ENCODE measurements at regions not wholly inside any gene's neighbourhood (a gene's known extent, or its start where the extent isn't known, plus 50 kb on each side); places are given as distances from the start of the nearest gene placed in this dataset.

GRCh38 chr11:62069986-62070919, 53.6 kb upstream of the INCENP start:
- no peaks in the 10 kb centered on the region for H3F3A ChIP-seq (replicated peaks; ENCODE audit: insufficient read depth)
- H3K9me3 ChIP-seq, result no peaks in the 10 kb centered on the region
- H3K4me3 ChIP-seq (ENCODE audit: low read depth in 2 of 2, low read length in 1 of 2), result no peak overlapping the region
- TF ChIP-seq CHD2 (IDR thresholded peaks at IDR 0.05; ENCODE audit: low read length, partially characterized antibody), result no peak
- TF ChIP-seq MEF2A (IDR thresholded peaks at IDR 0.05; ENCODE audit: borderline replicate concordance, low read depth), result no peak
- no peak for TF ChIP-seq CTCF (IDR thresholded peaks at IDR 0.05)
- no peak for TF ChIP-seq SMC3 (IDR thresholded peaks at IDR 0.05; ENCODE audit: low read depth, low read length)
- TF ChIP-seq USF1 (IDR thresholded peaks at IDR 0.05; ENCODE audit: borderline replicate concordance, low read depth), result no peak
- no peak for TF ChIP-seq PBX3 (IDR thresholded peaks at IDR 0.05)
- TF ChIP-seq FOXJ3 (CRISPR knock-in tag; IDR thresholded peaks at IDR 0.05), result no peak
- no peak for TF ChIP-seq TEAD4 (IDR thresholded peaks at IDR 0.05; ENCODE audit: borderline replicate concordance, insufficient read depth)
- no peak for TF ChIP-seq MAX (IDR thresholded peaks at IDR 0.05; ENCODE audit: low read depth)
- no peak for TF ChIP-seq FOXM1 (IDR thresholded peaks at IDR 0.05; ENCODE audit: low read depth)
- TF ChIP-seq NRF1 (IDR thresholded peaks at IDR 0.05; ENCODE audit: low read depth, low read length), result no peak
- no peak for TF ChIP-seq TCF12 (IDR thresholded peaks at IDR 0.05)
- no peak for TF ChIP-seq EZH2phosphoT487 (IDR thresholded peaks at IDR 0.05; ENCODE audit: borderline replicate concordance, low read depth)
- no peaks in the 10 kb centered on the region for H4K20me1 ChIP-seq (ENCODE audit: insufficient read depth)
- no peak overlapping the region for H2AFZ ChIP-seq (ENCODE audit: low read depth)
- no peak overlapping the region for H3K27ac ChIP-seq (ENCODE audit: low read depth in 2 of 2, low read length in 1 of 2)
- H3K9me2 ChIP-seq, result no peaks in the 10 kb centered on the region
- H3K79me2 ChIP-seq (ENCODE audit: insufficient read depth), result no peaks in the 10 kb centered on the region
- H3K9ac ChIP-seq, result no peak overlapping the region
- WGBS (ENCODE audit: low lambda C conversion rate), result 78% methylated on average over 15 of the region's 15 CpGs
- DNase-seq, result no peak
- ChIA-PET CTCF (interaction anchor here (1.1 to 7.1 kb wide), 3 partner anchors 12 to 173 kb away, joined by 3 to 72 read pairs (median 3); no protein-coding TSS in a partner anchor), POLR2A (no interaction called here)
- H3K36me3 ChIP-seq (replicated peaks in 1 of 2; ENCODE audit: control insufficient read depth in 1 of 2, insufficient read depth in 2 of 2, low read length in 1 of 2), result no peaks in the 10 kb centered on the region
- H3K27me3 ChIP-seq (ENCODE audit: insufficient read depth), result no peaks in the 10 kb centered on the region
- no peaks in the 10 kb centered on the region for H3K4me1 ChIP-seq (ENCODE audit: control insufficient read depth in 1 of 2, insufficient read depth in 2 of 2, low read depth in 1 of 2, low read length in 1 of 2)
- H3K4me2 ChIP-seq, result no peak overlapping the region

All from SK-N-SH (cell line).